Endothelial cell of umbilical vein (primary cell): ENCODE measurements at regions not wholly inside any gene's neighbourhood (a gene's known extent, or its start where the extent isn't known, plus 50 kb on each side); places are given as distances from the start of the nearest gene placed in this dataset.

ENCODE experiments used
- CTCF ChIP-seq, 2 donors: IDR thresholded peaks; 1 replicate in 1 of 2; 2 replicates in 1 of 2; pipeline ENCODE4 v1.5.1; 2011; ENCODE audit warnings: low read length in 2 of 2, mild to moderate bottlenecking in 2 of 2, moderate library complexity in 2 of 2, control low read depth in 1 of 2, inconsistent platforms in 1 of 2, low read depth in 1 of 2; ENCODE audit not compliant: insufficient read depth in 1 of 2; ENCODE audit errors: extremely low read depth in 1 of 2
- MAX ChIP-seq: IDR thresholded peaks from 2 replicates; pipeline ENCODE4 v1.6.1; 2011; ENCODE audit not compliant: insufficient read depth, insufficient read length
- MYC ChIP-seq: IDR thresholded peaks from one replicate; pipeline ENCODE4 v1.6.1; 2011; ENCODE audit warnings: mild to moderate bottlenecking, low read depth, low read length
- POLR2A ChIP-seq: IDR thresholded peaks from 2 replicates; pipeline ENCODE4 v1.6.1; 2012; ENCODE audit warnings: low read depth, mild to moderate bottlenecking, control low read depth, low read length
- POLR2AphosphoS5 ChIP-seq: IDR thresholded peaks from 2 replicates; pipeline ENCODE4 v1.6.1; 2012; ENCODE audit warnings: low read depth, mild to moderate bottlenecking, control low read depth, low read length, moderate library complexity; ENCODE audit not compliant: insufficient read depth

GRCh38 chr7:106563466-106564150 lies 97.3 kb downstream of the CCDC71L start:
- TF ChIP-seq CTCF (IDR thresholded peaks at IDR 0.05; ENCODE audit: extremely low read depth in 1 of 2, insufficient read depth in 1 of 2, low read depth in 1 of 2, low read length in 2 of 2) (no peak), MYC (no peak), POLR2AphosphoS5 (no peak), MAX (no peak), POLR2A (no peak)
